Activated CD4-positive, alpha-beta memory T cell treated with anti-CD3 and anti-CD28 coated beads, Interleukin-2, amount 10 ng/mL, durations not matched to agents 7 days and 5 days (primary cell): ENCODE measurements at regions not wholly inside any gene's neighbourhood (a gene's known extent, or its start where the extent isn't known, plus 50 kb on each side); places are given as distances from the start of the nearest gene placed in this dataset.
"Not testable (repeated sequence)": the region's sequence is repeated elsewhere in the genome, so short reads cannot be mapped to it uniquely, and the experiment has no call there.

Experiments used
- CTCF ChIA-PET: fragments of 350-600 bp; sonication (Branson Sonifier 250); formaldehyde crosslinking; loops from one replicate; lab custom pipeline; 2021; ENCODE audit warnings: antibody characterized with exemption, inconsistent platforms; lab: Charles Lee
- POLR2A ChIA-PET: fragments of 350-600 bp; sonication (Branson Sonifier 250); formaldehyde crosslinking; loops from one replicate; lab custom pipeline; 2021; ENCODE audit warnings: antibody characterized with exemption; lab: Charles Lee
- DNase-seq: peaks from one replicate; pipeline ENCODE4 v3.0.0-alpha.2; 2020
- H3K27ac Mint-ChIP-seq: one replicate; pipeline ENCODE4 v1.8.0; 2021; ENCODE audit warnings: mild to moderate bottlenecking, mixed read lengths
- H3K27me3 Mint-ChIP-seq: one replicate; pipeline ENCODE4 v1.8.0; 2021; ENCODE audit warnings: mixed read lengths
- H3K36me3 Mint-ChIP-seq: one replicate; pipeline ENCODE4 v1.8.0; 2021; ENCODE audit warnings: low read depth, mixed read lengths
- H3K4me1 Mint-ChIP-seq: one replicate; pipeline ENCODE4 v1.8.0; 2021; ENCODE audit warnings: mixed read lengths
- H3K4me3 Mint-ChIP-seq: one replicate; pipeline ENCODE4 v1.8.0; 2021; ENCODE audit warnings: mild to moderate bottlenecking, mixed read lengths
- H3K9me3 Mint-ChIP-seq: one replicate; pipeline ENCODE4 v1.8.0; 2021; ENCODE audit warnings: mixed read lengths

DNA sequence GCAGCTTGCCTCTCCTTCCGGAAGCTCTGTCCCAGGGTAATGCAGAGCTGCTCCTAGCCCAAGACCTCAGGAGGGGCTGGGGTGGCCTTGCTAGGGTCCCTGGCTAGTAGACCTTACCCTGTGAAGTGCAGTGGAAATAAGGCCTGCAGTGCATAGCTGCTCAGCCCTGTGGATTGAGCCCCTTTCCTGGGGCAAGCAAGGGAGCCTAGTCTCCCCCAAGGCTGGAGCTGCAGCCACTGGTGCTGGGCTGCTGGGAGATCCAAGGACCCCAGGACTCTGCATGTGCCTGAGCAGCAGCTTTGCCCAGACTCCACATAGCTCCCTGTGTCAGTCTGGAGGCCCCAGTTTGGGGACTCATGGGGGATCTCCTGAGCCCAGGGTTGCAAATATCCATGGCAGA is 57.9 kb downstream of the FANCF start:
- Mint-ChIP-seq H3K27me3 (no peaks in the 10 kb centered on the region), H3K36me3 (no peaks in the 10 kb centered on the region), H3K27ac (no peak overlapping the region), H3K4me3 (no peak overlapping the region), H3K4me1 (no peaks in the 10 kb centered on the region), H3K9me3 (no peaks in the 10 kb centered on the region)
- no peak for DNase-seq
- ChIA-PET CTCF (interaction anchor here (1.1 kb wide), 1 partner anchor 10 kb away, joined by 3 read pairs; no protein-coding TSS in a partner anchor), POLR2A (no interaction called here)

GRCh38 chr11:22566293-22566692 is 59.3 kb downstream of the FANCF start:
- Mint-ChIP-seq H3K4me3 (no peak overlapping the region), H3K36me3 (no peaks in the 10 kb centered on the region), H3K27me3 (no peaks in the 10 kb centered on the region), H3K27ac (no peak overlapping the region), H3K9me3 (no peaks in the 10 kb centered on the region), H3K4me1 (no peaks in the 10 kb centered on the region)
- ChIA-PET POLR2A (no interaction called here), CTCF (no interaction called here)
- DNase-seq, result no peak

- Mint-ChIP-seq H3K4me3 (no peak overlapping the region), H3K4me1 (no peaks in the 10 kb centered on the region), H3K27me3 (no peaks in the 10 kb centered on the region), H3K27ac (no peak overlapping the region), H3K9me3 (no peaks in the 10 kb centered on the region), H3K36me3 (no peaks in the 10 kb centered on the region)
- ChIA-PET POLR2A (no interaction called here), CTCF (no interaction called here)
- DNase-seq, result no peak
Observed at GRCh38 chr11:22561283-22561682, 64.3 kb downstream of the FANCF start.

GRCh38 chr11:22559416-22559815 is 66.2 kb downstream of the FANCF start:
- Mint-ChIP-seq H3K4me3 (no peak overlapping the region), H3K36me3 (no peaks in the 10 kb centered on the region), H3K9me3 (no peaks in the 10 kb centered on the region), H3K27me3 (no peaks in the 10 kb centered on the region), H3K27ac (no peak overlapping the region), H3K4me1 (no peaks in the 10 kb centered on the region)
- POLR2A ChIA-PET, result no interaction called here
- DNase-seq, result no peak
- CTCF ChIA-PET, result no interaction called here

- ChIA-PET CTCF (no interaction called here), POLR2A (no interaction called here)
- H3K27me3 Mint-ChIP-seq, result no peaks in the 10 kb centered on the region
- no peaks in the 10 kb centered on the region for H3K9me3 Mint-ChIP-seq
- H3K36me3 Mint-ChIP-seq, result no peaks in the 10 kb centered on the region
- DNase-seq, result no peak
- no peak overlapping the region for H3K27ac Mint-ChIP-seq
- no peaks in the 10 kb centered on the region for H3K4me1 Mint-ChIP-seq
- no peak overlapping the region for H3K4me3 Mint-ChIP-seq
Observed at GRCh38 chr11:22558664-22559063, 67.0 kb downstream of the FANCF start.

DNA sequence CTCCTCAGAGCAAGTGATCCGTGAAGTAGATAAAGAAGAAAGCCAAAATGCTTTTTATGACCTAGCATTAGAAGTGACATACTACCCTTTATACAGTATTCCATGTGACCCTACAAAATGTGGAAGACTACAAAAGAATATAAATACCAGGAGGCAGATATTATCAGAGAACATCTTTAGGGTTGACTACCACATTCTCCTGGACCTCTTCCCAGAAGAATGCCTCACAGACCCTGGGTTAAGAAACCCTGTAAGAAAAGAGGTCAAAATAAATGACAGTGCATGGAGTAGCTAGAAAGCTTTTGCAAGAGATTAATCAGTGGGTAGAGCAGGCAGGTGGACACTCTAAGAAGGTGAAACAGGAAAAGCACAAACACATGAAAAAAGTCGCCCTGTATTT is 69.2 kb downstream of the FANCF start:
- DNase-seq, result no peak
- POLR2A ChIA-PET, result no interaction called here
- CTCF ChIA-PET, result no interaction called here
- Mint-ChIP-seq H3K36me3 (no peaks in the 10 kb centered on the region), H3K9me3 (no peaks in the 10 kb centered on the region), H3K4me1 (no peaks in the 10 kb centered on the region), H3K4me3 (no peak overlapping the region), H3K27me3 (no peaks in the 10 kb centered on the region), H3K27ac (no peak overlapping the region)

DNA sequence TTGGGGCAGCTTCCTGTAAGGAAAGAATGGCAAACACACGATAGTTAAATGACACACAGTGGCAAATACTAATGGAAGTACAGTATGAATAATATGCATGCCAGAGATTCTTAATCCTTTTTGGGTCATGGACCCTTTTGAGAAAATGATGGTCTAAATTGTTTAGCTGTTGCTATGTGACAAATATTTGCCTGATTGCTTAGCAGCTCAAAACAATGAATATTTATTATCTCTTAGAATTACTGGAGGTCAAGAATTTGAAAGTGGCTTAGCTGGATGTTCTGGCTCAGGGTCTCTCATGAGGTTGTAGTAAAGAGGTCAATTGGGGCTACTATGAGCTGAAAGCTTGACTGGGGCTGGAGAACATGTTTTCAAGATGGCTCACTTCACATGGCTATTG is 69.7 kb downstream of the FANCF start:
- Mint-ChIP-seq H3K36me3 (no peaks in the 10 kb centered on the region), H3K4me1 (no peaks in the 10 kb centered on the region), H3K4me3 (no peak overlapping the region), H3K27me3 (no peaks in the 10 kb centered on the region), H3K9me3 (no peaks in the 10 kb centered on the region), H3K27ac (no peak overlapping the region)
- ChIA-PET POLR2A (no interaction called here), CTCF (no interaction called here)
- DNase-seq, result no peak

DNA sequence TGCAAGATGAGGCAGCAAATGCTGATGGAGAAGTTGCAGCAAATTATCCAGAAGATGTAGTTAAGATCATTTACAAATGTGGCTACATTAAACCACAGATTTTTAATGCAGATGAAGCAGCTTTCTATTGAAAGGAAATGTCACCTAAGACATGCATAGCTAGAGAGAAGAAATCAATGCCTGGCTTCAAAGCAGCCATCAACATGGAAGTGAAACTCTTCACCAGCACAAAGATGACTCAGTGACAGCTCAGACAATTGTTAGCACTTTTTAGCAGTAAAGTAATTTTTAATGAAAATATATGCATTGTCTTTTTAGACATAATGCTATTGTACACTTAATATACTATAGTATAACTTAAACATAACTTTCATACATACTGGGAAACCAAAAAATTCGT is 71.4 kb downstream of the FANCF start:
- H3K4me3 Mint-ChIP-seq, result no peak overlapping the region
- no peaks in the 10 kb centered on the region for H3K36me3 Mint-ChIP-seq
- no peak overlapping the region for H3K27ac Mint-ChIP-seq
- CTCF ChIA-PET, result no interaction called here
- DNase-seq, result no peak
- no peaks in the 10 kb centered on the region for H3K9me3 Mint-ChIP-seq
- POLR2A ChIA-PET, result no interaction called here
- no peaks in the 10 kb centered on the region for H3K27me3 Mint-ChIP-seq
- H3K4me1 Mint-ChIP-seq, result no peaks in the 10 kb centered on the region

GRCh38 chr11:22552885-22553284 is 72.7 kb downstream of the FANCF start:
- Mint-ChIP-seq H3K27ac (no peak overlapping the region), H3K9me3 (no peaks in the 10 kb centered on the region), H3K4me1 (no peaks in the 10 kb centered on the region), H3K4me3 (no peak overlapping the region), H3K36me3 (no peaks in the 10 kb centered on the region), H3K27me3 (no peaks in the 10 kb centered on the region)
- no peak for DNase-seq
- CTCF ChIA-PET, result no interaction called here
- POLR2A ChIA-PET, result no interaction called here

DNA sequence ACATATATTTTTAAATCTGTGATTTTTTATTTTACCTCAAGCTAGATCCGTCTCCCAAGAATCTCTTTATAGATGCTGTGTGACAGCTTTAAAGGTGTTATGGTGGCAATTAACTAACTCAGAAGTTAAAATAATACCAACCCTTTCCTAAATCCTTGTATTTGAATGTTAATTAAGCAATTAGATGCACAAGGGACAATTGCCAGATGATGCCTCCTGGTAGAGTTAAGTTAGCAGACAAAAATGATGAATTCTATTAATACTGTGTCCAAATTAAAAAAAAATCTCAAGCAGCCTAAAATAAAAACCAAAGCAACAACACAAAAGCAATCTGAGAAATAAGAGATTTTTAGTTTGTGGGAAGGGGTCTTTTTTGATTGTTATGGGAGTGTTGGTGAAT is 78.9 kb downstream of the FANCF start:
- no peaks in the 10 kb centered on the region for H3K9me3 Mint-ChIP-seq
- ChIA-PET CTCF (no interaction called here), POLR2A (no interaction called here)
- H3K4me1 Mint-ChIP-seq, result no peaks in the 10 kb centered on the region
- H3K27me3 Mint-ChIP-seq, result no peaks in the 10 kb centered on the region
- no peak overlapping the region for H3K27ac Mint-ChIP-seq
- no peaks in the 10 kb centered on the region for H3K36me3 Mint-ChIP-seq
- no peak overlapping the region for H3K4me3 Mint-ChIP-seq
- no peak for DNase-seq

- no peak for DNase-seq
- Mint-ChIP-seq H3K27me3 (no peaks in the 10 kb centered on the region), H3K9me3 (no peaks in the 10 kb centered on the region), H3K36me3 (no peaks in the 10 kb centered on the region), H3K27ac (no peak overlapping the region), H3K4me3 (no peak overlapping the region), H3K4me1 (no peaks in the 10 kb centered on the region)
- ChIA-PET POLR2A (no interaction called here), CTCF (no interaction called here)
Observed at GRCh38 chr11:22543261-22543660, 82.4 kb downstream of the FANCF start.

DNA sequence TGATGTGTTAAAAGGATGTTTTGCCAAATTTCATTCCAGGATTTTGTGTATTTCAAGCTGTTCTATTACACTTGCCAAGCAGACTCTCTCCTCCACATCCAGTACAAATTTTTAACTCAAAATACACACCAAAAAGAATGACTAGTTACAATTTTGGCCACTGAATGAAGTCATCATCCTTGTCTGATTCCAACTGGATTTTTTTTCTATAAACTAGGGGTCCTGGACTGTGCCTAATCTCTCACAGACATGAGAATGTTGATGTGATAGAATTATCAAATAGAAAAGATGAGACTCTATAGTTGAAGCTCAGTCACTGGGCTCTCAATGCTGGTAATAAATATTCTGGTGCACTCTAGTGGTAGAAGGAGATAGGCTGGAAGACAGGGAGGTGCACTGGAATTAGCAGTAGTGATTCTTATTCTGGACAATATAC is 85.8 kb downstream of the FANCF start:
- H3K27me3 Mint-ChIP-seq, result no peaks in the 10 kb centered on the region
- no peak overlapping the region for H3K4me3 Mint-ChIP-seq
- no peaks in the 10 kb centered on the region for H3K4me1 Mint-ChIP-seq
- no peaks in the 10 kb centered on the region for H3K36me3 Mint-ChIP-seq
- ChIA-PET POLR2A (no interaction called here), CTCF (no interaction called here)
- no peak for DNase-seq
- H3K9me3 Mint-ChIP-seq, result no peaks in the 10 kb centered on the region
- no peak overlapping the region for H3K27ac Mint-ChIP-seq

- Mint-ChIP-seq H3K27me3 (no peaks in the 10 kb centered on the region), H3K4me1 (no peaks in the 10 kb centered on the region), H3K27ac (no peak overlapping the region), H3K9me3 (no peaks in the 10 kb centered on the region), H3K36me3 (no peaks in the 10 kb centered on the region), H3K4me3 (no peak overlapping the region)
- CTCF ChIA-PET, result no interaction called here
- DNase-seq, result no peak
- POLR2A ChIA-PET, result no interaction called here
Observed at GRCh38 chr11:22536071-22536470, 89.6 kb downstream of the FANCF start.

DNA sequence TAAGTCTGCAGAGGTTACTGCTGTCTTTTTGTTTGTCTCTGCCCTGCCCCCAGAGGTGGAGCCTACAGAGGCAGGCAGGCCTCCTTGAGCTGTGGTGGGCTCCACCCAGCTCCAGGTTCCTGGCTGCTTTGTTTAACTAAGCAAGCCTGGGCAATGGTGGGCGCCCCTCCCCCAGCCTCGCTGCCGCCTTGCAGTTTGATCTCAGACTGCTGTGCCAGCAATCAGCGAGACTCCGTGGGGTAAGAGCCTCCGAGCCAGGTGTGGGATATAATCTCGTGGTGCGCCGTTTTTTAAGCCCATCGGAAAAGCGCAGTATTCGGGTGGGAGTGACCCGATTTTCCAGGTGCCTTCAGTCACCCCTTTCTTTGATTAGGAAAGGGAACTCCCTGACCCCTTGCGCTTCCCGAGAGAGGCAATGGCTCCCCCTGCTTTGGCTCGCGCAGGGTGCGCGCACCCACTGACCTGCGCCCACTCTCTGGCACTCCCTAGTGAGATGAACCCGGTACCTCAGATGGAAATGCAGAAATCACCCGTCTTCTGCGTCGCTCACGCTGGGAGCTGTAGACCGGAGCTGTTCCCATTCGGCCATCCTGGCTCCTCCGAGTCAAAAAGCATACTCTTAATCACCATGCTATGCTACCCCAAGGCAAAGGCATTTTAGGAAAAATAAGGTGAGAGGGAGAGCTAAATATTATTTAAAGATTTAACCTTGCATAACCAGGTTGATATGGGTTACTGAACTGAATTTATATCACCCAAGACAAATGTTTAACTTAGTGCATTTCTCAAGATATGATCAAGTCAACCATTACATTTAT is 96.8 kb downstream of the FANCF start:
- H3K27ac Mint-ChIP-seq, POLR2A ChIA-PET, H3K27me3 Mint-ChIP-seq, DNase-seq, H3K4me3 Mint-ChIP-seq, CTCF ChIA-PET, H3K36me3 Mint-ChIP-seq, H3K9me3 Mint-ChIP-seq, H3K4me1 Mint-ChIP-seq: not testable (repeated sequence)
